ENCODE measurements at regions not wholly inside any gene's neighbourhood (a gene's known extent, or its start where the extent isn't known, plus 50 kb on each side); places are given as distances from the start of the nearest gene placed in this dataset.

- DNase-seq = peak in 1 of 2 donors; percentile 62
- peak overlapping the region; percentile 36 to 78 (median 69) for H3K27ac ChIP-seq
- no peak overlapping the region for H3K4me3 ChIP-seq
Observed at GRCh38 chr17:77602883-77603640, 355.4 kb upstream of the TNRC6C start.

GRCh38 chr17:77604301-77604972 lies 354.1 kb upstream of the TNRC6C start:
- Histone ChIP-seq H3K27ac (no peak overlapping the region), H3K4me3 (no peak overlapping the region), H3K27me3 (no peaks in the 10 kb centered on the region), H3K36me3 (no peaks in the 10 kb centered on the region), H3K9me3 (no peaks in the 10 kb centered on the region), H3K4me1 (peaks cover 0 to 11% (median 4%) of the 10 kb centered on the region in 4 donors)
- DNase-seq (peak in 1 of 2 donors; percentile 36), ATAC-seq (ENCODE audit: low FRiP score in 2 of 2) (no peak)
- WGBS, 2 donors = 85% methylated on average over 15 of the region's 15 CpGs
- TF ChIP-seq EP300 (IDR thresholded peaks at IDR 0.05) = no peak
- TF ChIP-seq POLR2AphosphoS5 (IDR thresholded peaks at IDR 0.05) = no peak
- no peak for TF ChIP-seq POLR2A (IDR thresholded peaks at IDR 0.05)
- TF ChIP-seq CTCF (IDR thresholded peaks at IDR 0.05) = no peak

More at GRCh38 chr17:77602883-77603640, 355.4 kb upstream of the TNRC6C start:
- ATAC-seq (ENCODE audit: low FRiP score in 2 of 2) = no peak
- H3K4me1 ChIP-seq = peaks cover 0 to 11% (median 4%) of the 10 kb centered on the region in 4 donors
- no peaks in the 10 kb centered on the region for H3K36me3 ChIP-seq
- no peaks in the 10 kb centered on the region for H3K9me3 ChIP-seq
- no peaks in the 10 kb centered on the region for H3K27me3 ChIP-seq
- WGBS, 2 donors = 92% methylated on average over 19 to 24 of the region's 24 CpGs
- no peak for TF ChIP-seq CTCF (IDR thresholded peaks at IDR 0.05)
- TF ChIP-seq POLR2A (IDR thresholded peaks at IDR 0.05) = no peak
- TF ChIP-seq POLR2AphosphoS5 (IDR thresholded peaks at IDR 0.05) = no peak
- no peak for TF ChIP-seq EP300 (IDR thresholded peaks at IDR 0.05)

- TF ChIP-seq POLR2AphosphoS5 (IDR thresholded peaks at IDR 0.05) (no peak), CTCF (IDR thresholded peaks at IDR 0.05) (no peak), POLR2A (IDR thresholded peaks at IDR 0.05) (no peak), EP300 (IDR thresholded peaks at IDR 0.05) (no peak)
- peaks cover 0 to 11% (median 4%) of the 10 kb centered on the region in 4 donors for H3K4me1 ChIP-seq
- H3K36me3 ChIP-seq = no peaks in the 10 kb centered on the region
- 81 to 82% methylated on average over 3 of the region's 3 CpGs for WGBS, 2 donors
- DNase-seq (no peak), ATAC-seq (ENCODE audit: low FRiP score in 2 of 2) (no peak)
- no peak overlapping the region for H3K4me3 ChIP-seq
- no peaks in the 10 kb centered on the region for H3K27me3 ChIP-seq
- no peak overlapping the region for H3K27ac ChIP-seq
- H3K9me3 ChIP-seq = no peaks in the 10 kb centered on the region
Observed at GRCh38 chr17:77604973-77605313, 353.6 kb upstream of the TNRC6C start.

GRCh38 chr17:77606146-77606864 lies 352.2 kb upstream of the TNRC6C start:
- no peak overlapping the region for H3K27ac ChIP-seq
- no peaks in the 10 kb centered on the region for H3K27me3 ChIP-seq
- H3K4me1 ChIP-seq = peaks cover 0 to 11% (median 3%) of the 10 kb centered on the region in 4 donors
- H3K4me3 ChIP-seq = no peak overlapping the region
- TF ChIP-seq CTCF (IDR thresholded peaks at IDR 0.05) = no peak
- no peak for ATAC-seq (ENCODE audit: low FRiP score in 2 of 2)
- WGBS, 2 donors = 91 to 94% methylated on average over 9 to 12 of the region's 12 CpGs
- no peaks in the 10 kb centered on the region for H3K9me3 ChIP-seq
- H3K36me3 ChIP-seq = no peaks in the 10 kb centered on the region
- DNase-seq = no peak

Measured in upper lobe of left lung (tissue), 6 donors.